GM12878 (cell line): ENCODE measurements at regions not wholly inside any gene's neighbourhood (a gene's known extent, or its start where the extent isn't known, plus 50 kb on each side); places are given as distances from the start of the nearest gene placed in this dataset.

Experiments used
- ATAC-seq: fragments of 200-7000 bp; cut with Tn5 transposase; 3 replicates; pipeline ENCODE4 v1.9.1; 2020; ENCODE audit warnings: mild to moderate bottlenecking, moderate library complexity
- BruUV-seq: library from RNA; stranded (reverse); fragments of 400-500 nt; replicated peaks from 2 replicates; lab custom pipeline; 2021; lab: Mats Ljungman, UMichigan
- CTCF ChIA-PET: fragments of 300-600 bp; sonication (Branson Sonifier 250); formaldehyde crosslinking; extraction: SDS; loops from one replicate; lab custom pipeline; 2021; ENCODE audit warnings: inconsistent platforms; lab: Yijun Ruan, JAX
- POLR2A ChIA-PET: fragments of 350-600 bp; formaldehyde crosslinking; extraction: SDS; loops from one replicate; lab custom pipeline; 2021; ENCODE audit warnings: inconsistent platforms; lab: Charles Lee
- RAD21 ChIA-PET: fragments of 300-600 bp; sonication (Branson Sonifier 250); formaldehyde crosslinking; loops from one replicate; lab custom pipeline; 2023; ENCODE audit warnings: antibody characterized with exemption; ENCODE audit not compliant: unreplicated experiment; lab: Charles Lee
- SMC1A ChIA-PET: fragments of 300-600 bp; sonication (Branson Sonifier 250); formaldehyde crosslinking; loops from one replicate; lab custom pipeline; 2023; ENCODE audit not compliant: unreplicated experiment, uncharacterized antibody; lab: Charles Lee
- DNase-seq: peaks from one replicate; pipeline ENCODE4 v3.0.0-alpha.2; 2011; ENCODE audit warnings: low read depth, low spot score
- FAIRE-seq: peaks from 3 replicates; lab custom pipeline; 2011; peaks lifted over from hg19 to GRCh38; lab: Jason Lieb, UNC
- H2AFZ ChIP-seq: 2 replicates; pipeline ENCODE4 v1.6.0; 2011; ENCODE audit warnings: low read depth, low read length, control low read depth; ENCODE audit not compliant: control insufficient read depth
- H3K27ac ChIP-seq: 2 replicates; pipeline ENCODE4 v1.5.1; 2011; ENCODE audit warnings: control low read depth; ENCODE audit not compliant: control insufficient read depth, insufficient read depth
- H3K27me3 ChIP-seq, 2 experiments: replicated peaks in 1 of 2; 2 replicates each; pipeline versions ENCODE4 v1.6.0 to v1.6.1; 2011; ENCODE audit warnings: low read length in 1 of 2; ENCODE audit not compliant: control insufficient read depth in 2 of 2, insufficient read depth in 2 of 2
- H3K36me3 ChIP-seq, 2 experiments: 2 replicates each; pipeline ENCODE4 v1.5.1; 2011; ENCODE audit warnings: low read length in 1 of 2; ENCODE audit not compliant: control insufficient read depth in 2 of 2, insufficient read depth in 2 of 2
- H3K4me1 ChIP-seq: 2 replicates; pipeline ENCODE4 v1.6.1; 2011; ENCODE audit warnings: mild to moderate bottlenecking, low read length, moderate library complexity, mixed read lengths; ENCODE audit not compliant: control insufficient read depth, insufficient read depth
- H3K4me2 ChIP-seq: 2 replicates; pipeline ENCODE4 v1.6.0; 2011; ENCODE audit warnings: control low read depth; ENCODE audit not compliant: control insufficient read depth, insufficient read depth
- H3K4me3 ChIP-seq: fragments of 200-600 bp; sonication (generic); 2 replicates; pipeline ENCODE4 v1.5.1; 2016
- H3K79me2 ChIP-seq: 2 replicates; pipeline ENCODE4 v1.6.0; 2011; ENCODE audit warnings: low read length; ENCODE audit not compliant: control insufficient read depth, insufficient read depth
- H3K9ac ChIP-seq: 2 replicates; pipeline ENCODE4 v1.8.0; 2011; ENCODE audit warnings: low read length, control low read depth, mixed read lengths; ENCODE audit not compliant: control insufficient read depth, insufficient read depth
- H3K9me3 ChIP-seq: replicated peaks from 3 replicates; pipeline ENCODE4 v1.5.1; 2011; ENCODE audit warnings: mild to moderate bottlenecking, low read length; ENCODE audit not compliant: control insufficient read depth, insufficient read depth
- H4K20me1 ChIP-seq: 2 replicates; pipeline ENCODE4 v1.6.0; 2011; ENCODE audit not compliant: control insufficient read depth, insufficient read depth
- BCL11A ChIP-seq: IDR thresholded peaks from 2 replicates; pipeline ENCODE4 v1.6.1; 2011; ENCODE audit warnings: low read depth, low read length
- DPF2 ChIP-seq: fragments of 450-650 bp; IDR thresholded peaks from 2 replicates; pipeline ENCODE4 v1.6.1; 2017; ENCODE audit warnings: mild to moderate bottlenecking
- MYB ChIP-seq: fragments of 150-350 bp; IDR thresholded peaks from 2 replicates; pipeline ENCODE4 v1.6.1; 2014; ENCODE audit warnings: mild to moderate bottlenecking, low read depth, low read length, borderline replicate concordance
- NBN ChIP-seq: fragments of 450-650 bp; IDR thresholded peaks from 2 replicates; pipeline ENCODE4 v1.6.1; 2016
- NRF1 ChIP-seq: conservative IDR thresholded peaks from 2 replicates; pipeline ENCODE4 v1.6.1; 2011; ENCODE audit warnings: mild to moderate bottlenecking, low read depth, low read length, improper control_type of control experiment
- POLR2AphosphoS5 ChIP-seq: IDR thresholded peaks from 2 replicates; pipeline ENCODE4 v1.6.1; 2011; ENCODE audit warnings: mild to moderate bottlenecking, low read length, inconsistent platforms
- TAF1 ChIP-seq: IDR thresholded peaks from 2 replicates; pipeline ENCODE4 v1.6.1; 2011; ENCODE audit warnings: mild to moderate bottlenecking, low read depth, low read length, borderline replicate concordance
- WGBS: methylation state at CpG from one replicate; pipeline ENCODE4 v1.1.6; 2016; ENCODE audit warnings: low lambda C conversion rate; ENCODE audit not compliant: insufficient replicate concordance, insufficient coverage; ENCODE audit errors: missing lambda C conversion rate; 5-methylcytosine and 5-hydroxymethylcytosine counted together
- in situ Hi-C: fragments of 300-500 bp; cut with MboI; formaldehyde crosslinking; loops from 9 replicates; pipeline ENCODE4 v1.14.3; 2018; ENCODE audit warnings: mixed read lengths
- intact Hi-C: fragments of 100-400 bp; cut with micrococcal nuclease; formaldehyde crosslinking; loops from one replicate; pipeline ENCODE4 v1.14.2; 2022; ENCODE audit not compliant: unreplicated experiment
- TF ChIP-seq, protein P1 (sequence below): fragments of 450-650 bp; IDR thresholded peaks from 2 replicates; pipeline ENCODE4 v1.6.1; 2018; ENCODE audit warnings: borderline replicate concordance, mild to moderate bottlenecking; ENCODE audit not compliant: partially characterized antibody

GRCh38 chr2:144942516-144943256, 422.8 kb upstream of the ZEB2 start:
- FAIRE-seq, result no peak

More at GRCh38 chr2:144942516-144943256, 422.8 kb upstream of the ZEB2 start:
- H2AFZ ChIP-seq, result no peak overlapping the region
- ChIA-PET RAD21 (no interaction called here), SMC1A (no interaction called here), CTCF (no interaction called here), POLR2A (no interaction called here)
- in situ Hi-C loops, result no loop called here
- DNase-seq (no peak), ATAC-seq (no peak)
- TF ChIP-seq TAF1 (no peak), MYB (no peak), NBN (no peak), NRF1 (no peak), DPF2 (no peak), BCL11A (no peak), POLR2AphosphoS5 (no peak)
- TF ChIP-seq, protein P1, sequence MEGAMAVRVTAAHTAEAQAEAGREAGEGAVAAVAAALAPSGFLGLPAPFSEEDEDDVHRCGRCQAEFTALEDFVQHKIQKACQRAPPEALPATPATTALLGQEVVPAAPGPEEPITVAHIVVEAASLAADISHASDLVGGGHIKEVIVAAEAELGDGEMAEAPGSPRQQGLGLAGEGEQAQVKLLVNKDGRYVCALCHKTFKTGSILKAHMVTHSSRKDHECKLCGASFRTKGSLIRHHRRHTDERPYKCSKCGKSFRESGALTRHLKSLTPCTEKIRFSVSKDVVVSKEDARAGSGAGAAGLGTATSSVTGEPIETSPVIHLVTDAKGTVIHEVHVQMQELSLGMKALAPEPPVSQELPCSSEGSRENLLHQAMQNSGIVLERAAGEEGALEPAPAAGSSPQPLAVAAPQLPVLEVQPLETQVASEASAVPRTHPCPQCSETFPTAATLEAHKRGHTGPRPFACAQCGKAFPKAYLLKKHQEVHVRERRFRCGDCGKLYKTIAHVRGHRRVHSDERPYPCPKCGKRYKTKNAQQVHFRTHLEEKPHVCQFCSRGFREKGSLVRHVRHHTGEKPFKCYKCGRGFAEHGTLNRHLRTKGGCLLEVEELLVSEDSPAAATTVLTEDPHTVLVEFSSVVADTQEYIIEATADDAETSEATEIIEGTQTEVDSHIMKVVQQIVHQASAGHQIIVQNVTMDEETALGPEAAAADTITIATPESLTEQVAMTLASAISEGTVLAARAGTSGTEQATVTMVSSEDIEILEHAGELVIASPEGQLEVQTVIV, result no peak
- no peaks in the 10 kb centered on the region for H3K4me1 ChIP-seq
- no peaks in the 10 kb centered on the region for H3K36me3 ChIP-seq
- no peaks in the 10 kb centered on the region for H4K20me1 ChIP-seq
- intact Hi-C loops, result no loop called here
- no TSS peak for BruUV-seq
- no peaks in the 10 kb centered on the region for H3K27me3 ChIP-seq
- no peaks in the 10 kb centered on the region for H3K79me2 ChIP-seq
- H3K4me2 ChIP-seq, result no peak overlapping the region
- H3K27ac ChIP-seq, result no peak overlapping the region
- WGBS, result 4% methylated on average over 8 of the region's 8 CpGs
- H3K4me3 ChIP-seq, result no peak overlapping the region
- no peak overlapping the region for H3K9ac ChIP-seq
- H3K9me3 ChIP-seq, result no peaks in the 10 kb centered on the region
